PFSK-1 (cell line): ENCODE measurements at regions not wholly inside any gene's neighbourhood (a gene's known extent, or its start where the extent isn't known, plus 50 kb on each side); places are given as distances from the start of the nearest gene placed in this dataset.

Experiments
- FOXP2 ChIP-seq: optimal IDR thresholded peaks from 2 replicates; pipeline ENCODE3; 2011; ENCODE audit warnings: borderline replicate concordance, control low read depth, inconsistent platforms; ENCODE audit not compliant: insufficient read depth; ENCODE audit errors: extremely low read length, extremely low read depth
- POLR2AphosphoS5 ChIP-seq: IDR thresholded peaks from 2 replicates; pipeline ENCODE4 v1.6.1; 2012; ENCODE audit warnings: low read depth, mild to moderate bottlenecking, control low read depth, low read length, moderate library complexity
- REST ChIP-seq, 2 experiments: IDR thresholded peaks; 2 replicates each; pipeline versions ENCODE4 v1.6.1 to v1.8.0; 2011 to 2012; ENCODE audit warnings: low read depth in 2 of 2, low read length in 2 of 2, control low read depth in 1 of 2, inconsistent platforms in 1 of 2, mild to moderate bottlenecking in 1 of 2, moderate library complexity in 1 of 2; ENCODE audit not compliant: insufficient read depth in 1 of 2
- SIN3A ChIP-seq: IDR thresholded peaks from 2 replicates; pipeline ENCODE4 v1.6.1; 2012; ENCODE audit warnings: mild to moderate bottlenecking, low read length, moderate library complexity, borderline replicate concordance; ENCODE audit not compliant: insufficient read depth
- TAF1 ChIP-seq: IDR thresholded peaks from 2 replicates; pipeline ENCODE4 v1.6.1; 2012; ENCODE audit warnings: low read length, control low read depth, borderline replicate concordance; ENCODE audit not compliant: insufficient read depth

- no peak for TF ChIP-seq REST (IDR thresholded peaks at IDR 0.05; ENCODE audit: insufficient read depth in 1 of 2, low read depth in 2 of 2, low read length in 2 of 2)
- no peak for TF ChIP-seq FOXP2
- no peak for TF ChIP-seq TAF1
- TF ChIP-seq POLR2AphosphoS5 = no peak
- TF ChIP-seq SIN3A = no peak
Measured at GRCh38 chr6:139581485-139581865, 207.0 kb upstream of the CITED2 start.

- TF ChIP-seq FOXP2 (no peak), POLR2AphosphoS5 (no peak), REST (IDR thresholded peaks at IDR 0.05; ENCODE audit: insufficient read depth in 1 of 2, low read depth in 2 of 2, low read length in 2 of 2) (no peak), TAF1 (no peak), SIN3A (no peak)
Measured at GRCh38 chr6:139580592-139581484, 206.4 kb upstream of the CITED2 start.

- TF ChIP-seq TAF1 = no peak
Measured at GRCh38 chr6:139577763-139578604, 203.5 kb upstream of the CITED2 start.

- TF ChIP-seq TAF1 (no peak), POLR2AphosphoS5 (no peak), FOXP2 (no peak), SIN3A (no peak), REST (IDR thresholded peaks at IDR 0.05; ENCODE audit: insufficient read depth in 1 of 2, low read depth in 2 of 2, low read length in 2 of 2) (no peak)
Measured at GRCh38 chr6:139577124-139577762, 202.8 kb upstream of the CITED2 start.

- TF ChIP-seq SIN3A = no peak
- no peak for TF ChIP-seq REST (IDR thresholded peaks at IDR 0.05; ENCODE audit: insufficient read depth in 1 of 2, low read depth in 2 of 2, low read length in 2 of 2)
- TF ChIP-seq TAF1 = no peak
- no peak for TF ChIP-seq FOXP2
- no peak for TF ChIP-seq POLR2AphosphoS5
Measured at GRCh38 chr6:139572001-139572400, 197.6 kb upstream of the CITED2 start.
